Endothelial cell of umbilical vein (primary cell): ENCODE measurements at regions not wholly inside any gene's neighbourhood (a gene's known extent, or its start where the extent isn't known, plus 50 kb on each side); places are given as distances from the start of the nearest gene placed in this dataset.

Source experiments
- EZH2 ChIP-seq: IDR thresholded peaks from 2 replicates; pipeline ENCODE4 v1.6.1; 2012; ENCODE audit warnings: borderline replicate concordance, low read depth, mild to moderate bottlenecking, moderate library complexity, low read length, inconsistent platforms; ENCODE audit not compliant: severe bottlenecking
- FOS ChIP-seq: IDR thresholded peaks from 2 replicates; pipeline ENCODE4 v1.6.1; 2011; ENCODE audit warnings: mild to moderate bottlenecking, low read length, moderate library complexity, borderline replicate concordance; ENCODE audit not compliant: insufficient read depth
- GATA2 ChIP-seq: IDR thresholded peaks from 2 replicates; pipeline ENCODE4 v1.7.0; 2011; ENCODE audit warnings: low read depth, mild to moderate bottlenecking, moderate library complexity, mixed read lengths, low read length; ENCODE audit not compliant: insufficient read length, insufficient read depth
- JUN ChIP-seq: IDR thresholded peaks from 2 replicates; pipeline ENCODE4 v1.6.1; 2011; ENCODE audit warnings: borderline replicate concordance, low read depth; ENCODE audit not compliant: insufficient read length, insufficient read depth
- MYC ChIP-seq: IDR thresholded peaks from one replicate; pipeline ENCODE4 v1.6.1; 2011; ENCODE audit warnings: mild to moderate bottlenecking, low read depth, low read length
- POLR2A ChIP-seq: IDR thresholded peaks from 2 replicates; pipeline ENCODE4 v1.6.1; 2012; ENCODE audit warnings: low read depth, mild to moderate bottlenecking, control low read depth, low read length
- POLR2AphosphoS5 ChIP-seq: IDR thresholded peaks from 2 replicates; pipeline ENCODE4 v1.6.1; 2012; ENCODE audit warnings: low read depth, mild to moderate bottlenecking, control low read depth, low read length, moderate library complexity; ENCODE audit not compliant: insufficient read depth
- TF ChIP-seq, protein P1 (sequence below), 2 donors: IDR thresholded peaks; 1 replicate in 1 of 2; 2 replicates in 1 of 2; pipeline ENCODE4 v1.5.1; 2011; ENCODE audit warnings: low read length in 2 of 2, mild to moderate bottlenecking in 2 of 2, moderate library complexity in 2 of 2, control low read depth in 1 of 2, inconsistent platforms in 1 of 2, low read depth in 1 of 2; ENCODE audit not compliant: insufficient read depth in 1 of 2; ENCODE audit errors: extremely low read depth in 1 of 2
- TF ChIP-seq, protein P2 (sequence below): IDR thresholded peaks from 2 replicates; pipeline ENCODE4 v1.6.1; 2011; ENCODE audit not compliant: insufficient read depth, insufficient read length

DNA sequence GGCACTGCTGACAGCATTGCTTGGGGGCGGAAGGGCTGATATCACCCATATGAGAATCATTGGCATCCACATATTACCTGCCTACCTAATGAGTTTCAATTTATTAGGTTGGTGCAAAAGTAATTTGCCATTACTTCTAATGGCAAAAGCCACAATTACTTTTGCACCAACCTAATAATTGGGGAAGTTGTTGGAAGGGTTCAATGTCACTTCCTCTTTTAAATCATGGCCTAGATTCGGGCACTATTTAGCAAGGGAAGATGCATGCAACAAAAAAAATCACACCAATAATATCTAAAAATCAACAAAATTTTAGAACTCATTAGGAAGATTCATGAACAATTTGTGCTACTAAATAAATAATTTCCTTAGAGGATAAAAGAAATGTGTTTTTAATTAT is 56.0 kb upstream of the AGTR1 start:
- TF ChIP-seq, protein P1, sequence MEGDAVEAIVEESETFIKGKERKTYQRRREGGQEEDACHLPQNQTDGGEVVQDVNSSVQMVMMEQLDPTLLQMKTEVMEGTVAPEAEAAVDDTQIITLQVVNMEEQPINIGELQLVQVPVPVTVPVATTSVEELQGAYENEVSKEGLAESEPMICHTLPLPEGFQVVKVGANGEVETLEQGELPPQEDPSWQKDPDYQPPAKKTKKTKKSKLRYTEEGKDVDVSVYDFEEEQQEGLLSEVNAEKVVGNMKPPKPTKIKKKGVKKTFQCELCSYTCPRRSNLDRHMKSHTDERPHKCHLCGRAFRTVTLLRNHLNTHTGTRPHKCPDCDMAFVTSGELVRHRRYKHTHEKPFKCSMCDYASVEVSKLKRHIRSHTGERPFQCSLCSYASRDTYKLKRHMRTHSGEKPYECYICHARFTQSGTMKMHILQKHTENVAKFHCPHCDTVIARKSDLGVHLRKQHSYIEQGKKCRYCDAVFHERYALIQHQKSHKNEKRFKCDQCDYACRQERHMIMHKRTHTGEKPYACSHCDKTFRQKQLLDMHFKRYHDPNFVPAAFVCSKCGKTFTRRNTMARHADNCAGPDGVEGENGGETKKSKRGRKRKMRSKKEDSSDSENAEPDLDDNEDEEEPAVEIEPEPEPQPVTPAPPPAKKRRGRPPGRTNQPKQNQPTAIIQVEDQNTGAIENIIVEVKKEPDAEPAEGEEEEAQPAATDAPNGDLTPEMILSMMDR (IDR thresholded peaks at IDR 0.05; ENCODE audit: extremely low read depth in 1 of 2, insufficient read depth in 1 of 2, low read depth in 1 of 2, low read length in 2 of 2), result no peak
- TF ChIP-seq POLR2A (no peak), POLR2AphosphoS5 (no peak), EZH2 (no peak), MYC (no peak), FOS (no peak), JUN (no peak), GATA2 (no peak)
- TF ChIP-seq, protein P2, sequence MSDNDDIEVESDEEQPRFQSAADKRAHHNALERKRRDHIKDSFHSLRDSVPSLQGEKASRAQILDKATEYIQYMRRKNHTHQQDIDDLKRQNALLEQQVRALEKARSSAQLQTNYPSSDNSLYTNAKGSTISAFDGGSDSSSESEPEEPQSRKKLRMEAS, result no peak
